ENCODE measurements at regions not wholly inside any gene's neighbourhood (a gene's known extent, or its start where the extent isn't known, plus 50 kb on each side); places are given as distances from the start of the nearest gene placed in this dataset.

DNA sequence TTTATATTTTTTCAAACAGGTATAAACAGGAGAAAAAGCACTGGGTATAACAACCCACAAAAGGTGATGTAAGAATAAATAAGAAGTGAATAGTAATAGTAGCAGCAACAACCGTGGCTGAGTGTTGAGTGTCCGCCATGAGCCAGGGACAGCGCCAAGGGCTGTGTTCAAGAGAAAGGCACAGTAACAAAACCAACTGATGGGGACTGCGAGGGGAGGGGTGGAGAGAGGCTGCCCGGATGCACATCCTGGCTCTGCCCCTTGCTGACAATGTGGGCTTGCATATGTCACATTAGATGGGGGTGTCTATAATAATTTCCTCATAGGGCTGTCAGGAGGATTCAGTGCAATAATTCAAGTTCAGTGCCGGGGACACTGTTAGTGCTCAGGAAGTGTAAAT lies 912.4 kb downstream of the VRK1 start:
- TF ChIP-seq, protein P1, sequence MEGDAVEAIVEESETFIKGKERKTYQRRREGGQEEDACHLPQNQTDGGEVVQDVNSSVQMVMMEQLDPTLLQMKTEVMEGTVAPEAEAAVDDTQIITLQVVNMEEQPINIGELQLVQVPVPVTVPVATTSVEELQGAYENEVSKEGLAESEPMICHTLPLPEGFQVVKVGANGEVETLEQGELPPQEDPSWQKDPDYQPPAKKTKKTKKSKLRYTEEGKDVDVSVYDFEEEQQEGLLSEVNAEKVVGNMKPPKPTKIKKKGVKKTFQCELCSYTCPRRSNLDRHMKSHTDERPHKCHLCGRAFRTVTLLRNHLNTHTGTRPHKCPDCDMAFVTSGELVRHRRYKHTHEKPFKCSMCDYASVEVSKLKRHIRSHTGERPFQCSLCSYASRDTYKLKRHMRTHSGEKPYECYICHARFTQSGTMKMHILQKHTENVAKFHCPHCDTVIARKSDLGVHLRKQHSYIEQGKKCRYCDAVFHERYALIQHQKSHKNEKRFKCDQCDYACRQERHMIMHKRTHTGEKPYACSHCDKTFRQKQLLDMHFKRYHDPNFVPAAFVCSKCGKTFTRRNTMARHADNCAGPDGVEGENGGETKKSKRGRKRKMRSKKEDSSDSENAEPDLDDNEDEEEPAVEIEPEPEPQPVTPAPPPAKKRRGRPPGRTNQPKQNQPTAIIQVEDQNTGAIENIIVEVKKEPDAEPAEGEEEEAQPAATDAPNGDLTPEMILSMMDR (IDR thresholded peaks at IDR 0.05), result no peak
- TF ChIP-seq EP300 (IDR thresholded peaks at IDR 0.05), result no peak
- no peak for TF ChIP-seq POLR2A (IDR thresholded peaks at IDR 0.05; ENCODE audit: low read depth)
- no peak for TF ChIP-seq POLR2AphosphoS5 (IDR thresholded peaks at IDR 0.05)
- DNase-seq (ENCODE audit: extremely low spot score), result no peak
- no peak overlapping the region for H3K4me3 ChIP-seq
- H3K4me1 ChIP-seq, result no peaks in the 10 kb centered on the region
- H3K9me3 ChIP-seq, result no peaks in the 10 kb centered on the region
- H3K27me3 ChIP-seq, result no peaks in the 10 kb centered on the region
- intact Hi-C loops (cut with DNase I), result no loop called here
- no peak overlapping the region for H3K27ac ChIP-seq (replicated peaks in 1 of 4)
- WGBS, result 70% methylated on average over 6 of the region's 6 CpGs
- H3K36me3 ChIP-seq, result no peaks in the 10 kb centered on the region

DNA sequence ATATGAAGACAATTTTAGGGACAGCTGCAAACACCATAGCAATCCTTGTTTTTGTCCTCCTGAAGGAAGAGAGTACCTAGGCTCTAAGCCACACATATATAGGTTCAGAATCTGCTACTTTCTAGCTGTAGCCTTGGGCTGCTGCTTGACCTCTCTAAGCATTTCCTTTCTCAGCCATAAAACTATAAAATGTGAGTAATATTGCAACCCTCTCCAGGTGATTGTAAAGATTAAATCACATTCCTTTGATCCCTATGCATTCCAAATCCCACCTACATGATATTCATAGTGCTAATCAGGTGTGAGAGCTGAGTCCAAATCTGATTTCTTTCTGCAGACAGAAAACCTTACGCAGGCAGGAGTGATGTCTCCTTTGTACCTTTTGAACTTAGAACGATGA lies 913.5 kb downstream of the VRK1 start:
- WGBS, result 89% methylated on average over 2 of the region's 2 CpGs
- Histone ChIP-seq H3K4me1 (no peaks in the 10 kb centered on the region), H3K9me3 (no peaks in the 10 kb centered on the region), H3K27me3 (no peaks in the 10 kb centered on the region), H3K27ac (replicated peaks in 1 of 4) (no peak overlapping the region), H3K4me3 (no peak overlapping the region), H3K36me3 (no peaks in the 10 kb centered on the region)
- no peak for DNase-seq (ENCODE audit: extremely low spot score)
- TF ChIP-seq, protein P1 (IDR thresholded peaks at IDR 0.05), result no peak
- TF ChIP-seq POLR2A (IDR thresholded peaks at IDR 0.05; ENCODE audit: low read depth) (no peak), EP300 (IDR thresholded peaks at IDR 0.05) (no peak)
- intact Hi-C loops (cut with DNase I), result no loop called here

DNA sequence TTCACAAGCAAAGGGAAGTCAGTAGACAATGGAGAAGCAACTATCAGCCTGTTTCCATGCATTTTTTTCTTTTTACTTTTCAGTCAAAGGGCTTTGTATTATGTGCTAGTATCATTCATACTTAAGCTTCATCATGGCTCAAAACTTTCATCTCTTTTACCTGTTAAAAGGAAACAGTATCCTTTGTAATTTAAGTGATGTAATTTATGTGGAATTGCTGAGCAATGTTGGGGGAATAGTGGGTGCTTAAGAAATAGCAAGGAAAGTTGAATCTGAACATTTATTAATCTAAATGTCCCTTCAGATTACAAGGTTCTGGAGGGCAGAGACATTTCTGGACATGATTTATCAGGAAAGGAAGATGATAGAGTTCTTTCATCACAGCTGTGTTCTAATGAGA lies 915.3 kb downstream of the VRK1 start:
- H3K27ac ChIP-seq (replicated peaks in 1 of 4), result no peak overlapping the region
- H3K9me3 ChIP-seq, result no peaks in the 10 kb centered on the region
- no peaks in the 10 kb centered on the region for H3K4me1 ChIP-seq
- TF ChIP-seq, protein P1 (IDR thresholded peaks at IDR 0.05), result no peak
- no peak for TF ChIP-seq POLR2AphosphoS5 (IDR thresholded peaks at IDR 0.05)
- no peak for TF ChIP-seq EP300 (IDR thresholded peaks at IDR 0.05)
- TF ChIP-seq POLR2A (IDR thresholded peaks at IDR 0.05; ENCODE audit: low read depth), result no peak
- no peak overlapping the region for H3K4me3 ChIP-seq
- no peak for DNase-seq (ENCODE audit: extremely low spot score)
- intact Hi-C loops (cut with DNase I), result no loop called here
- no peaks in the 10 kb centered on the region for H3K36me3 ChIP-seq
- no peaks in the 10 kb centered on the region for H3K27me3 ChIP-seq

DNA sequence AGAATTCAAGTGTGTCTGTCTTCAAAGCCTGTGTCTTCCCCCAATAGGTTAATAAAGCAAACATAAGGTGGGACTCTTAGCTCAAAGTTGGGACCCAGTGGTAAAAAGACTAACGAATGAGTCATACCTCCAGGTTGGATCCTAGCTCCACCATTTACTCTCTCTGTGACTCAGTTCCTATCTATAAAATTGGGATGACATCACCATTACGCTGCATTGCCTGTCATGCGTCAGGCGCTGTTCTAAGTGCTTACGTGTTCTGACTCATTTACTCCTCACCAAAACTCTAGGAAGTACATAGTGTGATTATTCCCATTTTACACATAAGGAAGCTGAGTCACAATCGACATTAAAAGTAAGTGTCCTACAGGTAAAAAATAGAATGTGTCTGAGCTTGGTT lies 915.8 kb downstream of the VRK1 start:
- intact Hi-C loops (cut with DNase I), result no loop called here
- H3K27me3 ChIP-seq, result no peaks in the 10 kb centered on the region
- H3K4me1 ChIP-seq, result no peaks in the 10 kb centered on the region
- no peak for DNase-seq (ENCODE audit: extremely low spot score)
- no peaks in the 10 kb centered on the region for H3K36me3 ChIP-seq
- H3K27ac ChIP-seq (replicated peaks in 1 of 4), result no peak overlapping the region
- TF ChIP-seq POLR2AphosphoS5 (IDR thresholded peaks at IDR 0.05), result no peak
- no peak for TF ChIP-seq EP300 (IDR thresholded peaks at IDR 0.05)
- TF ChIP-seq, protein P1 (IDR thresholded peaks at IDR 0.05), result no peak
- no peak for TF ChIP-seq POLR2A (IDR thresholded peaks at IDR 0.05; ENCODE audit: low read depth)
- 82% methylated on average over 6 of the region's 6 CpGs for WGBS
- H3K4me3 ChIP-seq, result no peak overlapping the region
- H3K9me3 ChIP-seq, result no peaks in the 10 kb centered on the region

DNA sequence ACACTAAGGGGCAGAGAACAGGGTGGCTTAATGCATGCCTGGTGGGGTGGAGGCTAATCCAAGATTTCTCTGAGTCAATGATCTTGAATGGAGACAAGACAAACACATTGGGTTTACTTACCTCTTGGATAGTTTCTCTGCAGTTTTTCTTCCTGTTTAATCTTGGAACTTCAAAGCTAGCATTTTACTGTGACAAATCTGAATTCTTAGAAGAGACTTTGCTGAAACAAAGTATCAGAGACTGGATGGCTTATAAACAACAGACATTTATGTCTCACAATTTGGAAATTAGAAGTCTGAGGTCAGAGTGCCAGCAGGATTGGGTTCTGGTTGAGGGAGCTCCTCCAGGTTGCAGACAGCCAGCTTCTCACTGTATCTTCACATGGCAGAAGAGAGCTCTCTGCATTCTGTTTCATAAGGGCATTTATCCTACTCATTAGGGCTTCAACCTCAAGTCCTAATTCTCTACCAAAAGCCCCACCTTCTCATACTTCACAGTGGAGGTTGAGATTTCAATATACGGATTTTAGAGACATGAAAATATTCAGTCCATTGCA lies 921.8 kb downstream of the VRK1 start:
- DNase-seq (ENCODE audit: extremely low spot score), result no peak
- WGBS, result 86% methylated on average over 1 of the region's 1 CpG
- H3K27me3 ChIP-seq, result peaks cover 0 to 6% (median 0%) of the 10 kb centered on the region in 4 donors
- H3K27ac ChIP-seq (replicated peaks in 1 of 4), result no peak overlapping the region
- H3K9me3 ChIP-seq, result peaks cover 0 to 15% (median 2%) of the 10 kb centered on the region in 4 donors
- TF ChIP-seq, protein P1 (IDR thresholded peaks at IDR 0.05), result no peak
- TF ChIP-seq POLR2AphosphoS5 (IDR thresholded peaks at IDR 0.05) (no peak), POLR2A (IDR thresholded peaks at IDR 0.05; ENCODE audit: low read depth) (no peak), EP300 (IDR thresholded peaks at IDR 0.05) (no peak)
- intact Hi-C loops (cut with DNase I), result no loop called here
- H3K36me3 ChIP-seq, result no peaks in the 10 kb centered on the region
- H3K4me1 ChIP-seq, result no peaks in the 10 kb centered on the region
- H3K4me3 ChIP-seq, result no peak overlapping the region
